Gastrocnemius medialis (tissue), 4 donors: ENCODE measurements at regions not wholly inside any gene's neighbourhood (a gene's known extent, or its start where the extent isn't known, plus 50 kb on each side); places are given as distances from the start of the nearest gene placed in this dataset.

ENCODE experiments used
- ATAC-seq, 2 donors: fragments of 150-250 bp; one replicate each; pipeline ENCODE4 v1.9.1; 2016
- DNase-seq, 2 donors: peaks; one replicate each; pipeline ENCODE4 v3.0.0-alpha.2; 2019
- H3K27ac ChIP-seq, 4 donors: fragments of 200-600 bp; sonication (generic); 1 replicate in 1 of 4; 2 replicates in 3 of 4; pipeline ENCODE4 v1.5.1; 2016 to 2018; ENCODE audit warnings: mild to moderate bottlenecking in 2 of 4, moderate library complexity in 1 of 4
- H3K27me3 ChIP-seq, 3 donors: fragments of 200-600 bp; sonication (generic) in 2 of 3; 1 replicate in 1 of 3; 2 replicates in 2 of 3; pipeline versions ENCODE4 v1.5.1 to v1.6.0; 2016 to 2019; ENCODE audit warnings: mild to moderate bottlenecking in 1 of 3, moderate library complexity in 1 of 3
- H3K36me3 ChIP-seq, 2 donors: fragments of 200-600 bp; sonication (generic) in 1 of 2; one replicate each; pipeline ENCODE4 v1.5.1; 2017 to 2018
- H3K4me1 ChIP-seq, 2 donors: fragments of 200-600 bp; sonication (generic) in 1 of 2; one replicate each; pipeline ENCODE4 v1.5.1; 2016 to 2017; ENCODE audit warnings: mild to moderate bottlenecking in 2 of 2
- H3K4me3 ChIP-seq, 4 donors: fragments of 200-600 bp; sonication (generic) in 3 of 4; 1 replicate in 1 of 4; 2 replicates in 3 of 4; pipeline ENCODE4 v1.5.1; 2016 to 2019; ENCODE audit warnings: mild to moderate bottlenecking in 2 of 4
- H3K9me3 ChIP-seq, 3 donors: fragments of 200-600 bp; sonication (generic) in 2 of 3; 1 replicate in 1 of 3; 2 replicates in 2 of 3; pipeline ENCODE4 v1.5.1; 2016 to 2019
- POLR2A ChIP-seq, 2 donors: fragments of 450-650 bp; IDR thresholded peaks; one replicate each; pipeline ENCODE4 v1.6.1; 2017; ENCODE audit warnings: antibody characterized with exemption in 2 of 2, mild to moderate bottlenecking in 2 of 2, moderate library complexity in 2 of 2
- in situ Hi-C, 4 donors: fragments of 200-750 bp; cut with MboI; loops; one replicate each; pipeline versions ENCODE4 v1.15.0 to v1.8.0; 2017; ENCODE audit warnings: low sequenced_read_pairs in 4 of 4
- intact Hi-C: fragments of 100-400 bp; cut with DNase I; formaldehyde crosslinking; loops from one replicate; pipeline ENCODE4 v1.15.1; 2023; ENCODE audit warnings: low total_unique reads
- TF ChIP-seq, protein P1 (sequence below), 5 experiments: fragments of 450-650 bp in 3 of 5; fragments of 200-600 bp in 2 of 5; sonication (generic) in 2 of 5; IDR thresholded peaks in 4 of 5; conservative IDR thresholded peaks in 1 of 5; 1 replicate in 4 of 5; 2 replicates in 1 of 5; pipeline ENCODE4 v1.5.1; 2016 to 2019; ENCODE audit warnings: antibody characterized with exemption in 5 of 5, mild to moderate bottlenecking in 3 of 5, moderate library complexity in 3 of 5

DNA sequence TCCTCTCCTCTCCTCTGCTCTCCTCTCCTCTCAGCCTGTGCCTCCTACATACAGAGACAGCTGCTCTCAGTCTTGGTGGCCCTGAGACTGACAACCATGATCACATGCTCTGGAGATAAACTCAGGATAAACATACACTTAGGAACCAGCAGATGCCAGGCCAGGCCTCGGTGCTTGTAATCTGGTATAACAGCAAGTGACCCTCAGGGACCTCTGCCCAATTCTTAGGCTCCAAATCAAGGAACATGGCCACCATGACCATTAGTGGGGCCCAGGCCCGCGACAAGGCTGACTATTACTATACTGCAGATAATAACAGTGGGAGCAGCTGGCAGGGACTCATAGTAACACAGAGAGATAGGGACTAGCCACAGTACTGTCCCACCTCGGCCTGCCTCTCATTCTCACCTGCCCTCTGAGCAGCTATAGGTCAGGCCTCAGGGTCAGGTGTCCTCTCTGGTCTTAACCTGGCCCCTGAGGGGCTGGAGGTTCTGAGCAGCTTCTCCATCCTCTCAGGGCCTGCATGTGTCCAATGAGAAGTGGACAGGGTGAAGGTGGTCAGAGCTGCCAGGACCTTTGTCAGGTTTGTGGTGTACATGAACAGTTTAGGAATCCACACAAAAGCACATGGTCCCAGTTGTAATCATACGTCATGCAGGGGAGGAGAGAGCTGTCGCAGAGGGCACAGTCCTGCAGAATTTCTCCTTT, 106.1 kb downstream of the GGTLC2 start:
- H3K27ac ChIP-seq: no peak overlapping the region
- ATAC-seq (no peak), DNase-seq (no peak)
- H3K36me3 ChIP-seq: no peaks in the 10 kb centered on the region
- in situ Hi-C loops (loop anchor here in 1 of 4 donors (10.0 kb wide), 1 partner anchor 56 kb away; no protein-coding TSS in a partner anchor), intact Hi-C loops (no loop called here)
- peaks cover 0 to 6% (median 0%) of the 10 kb centered on the region in 3 donors for H3K27me3 ChIP-seq
- H3K9me3 ChIP-seq: no peaks in the 10 kb centered on the region
- H3K4me1 ChIP-seq: no peaks in the 10 kb centered on the region
- TF ChIP-seq, protein P1, sequence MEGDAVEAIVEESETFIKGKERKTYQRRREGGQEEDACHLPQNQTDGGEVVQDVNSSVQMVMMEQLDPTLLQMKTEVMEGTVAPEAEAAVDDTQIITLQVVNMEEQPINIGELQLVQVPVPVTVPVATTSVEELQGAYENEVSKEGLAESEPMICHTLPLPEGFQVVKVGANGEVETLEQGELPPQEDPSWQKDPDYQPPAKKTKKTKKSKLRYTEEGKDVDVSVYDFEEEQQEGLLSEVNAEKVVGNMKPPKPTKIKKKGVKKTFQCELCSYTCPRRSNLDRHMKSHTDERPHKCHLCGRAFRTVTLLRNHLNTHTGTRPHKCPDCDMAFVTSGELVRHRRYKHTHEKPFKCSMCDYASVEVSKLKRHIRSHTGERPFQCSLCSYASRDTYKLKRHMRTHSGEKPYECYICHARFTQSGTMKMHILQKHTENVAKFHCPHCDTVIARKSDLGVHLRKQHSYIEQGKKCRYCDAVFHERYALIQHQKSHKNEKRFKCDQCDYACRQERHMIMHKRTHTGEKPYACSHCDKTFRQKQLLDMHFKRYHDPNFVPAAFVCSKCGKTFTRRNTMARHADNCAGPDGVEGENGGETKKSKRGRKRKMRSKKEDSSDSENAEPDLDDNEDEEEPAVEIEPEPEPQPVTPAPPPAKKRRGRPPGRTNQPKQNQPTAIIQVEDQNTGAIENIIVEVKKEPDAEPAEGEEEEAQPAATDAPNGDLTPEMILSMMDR (IDR thresholded peaks at IDR 0.05 in 4 of 5, conservative IDR thresholded peaks at IDR 0.05 in 1 of 5): no peak
- no peak for TF ChIP-seq POLR2A (IDR thresholded peaks at IDR 0.05)
- H3K4me3 ChIP-seq: no peak overlapping the region

DNA sequence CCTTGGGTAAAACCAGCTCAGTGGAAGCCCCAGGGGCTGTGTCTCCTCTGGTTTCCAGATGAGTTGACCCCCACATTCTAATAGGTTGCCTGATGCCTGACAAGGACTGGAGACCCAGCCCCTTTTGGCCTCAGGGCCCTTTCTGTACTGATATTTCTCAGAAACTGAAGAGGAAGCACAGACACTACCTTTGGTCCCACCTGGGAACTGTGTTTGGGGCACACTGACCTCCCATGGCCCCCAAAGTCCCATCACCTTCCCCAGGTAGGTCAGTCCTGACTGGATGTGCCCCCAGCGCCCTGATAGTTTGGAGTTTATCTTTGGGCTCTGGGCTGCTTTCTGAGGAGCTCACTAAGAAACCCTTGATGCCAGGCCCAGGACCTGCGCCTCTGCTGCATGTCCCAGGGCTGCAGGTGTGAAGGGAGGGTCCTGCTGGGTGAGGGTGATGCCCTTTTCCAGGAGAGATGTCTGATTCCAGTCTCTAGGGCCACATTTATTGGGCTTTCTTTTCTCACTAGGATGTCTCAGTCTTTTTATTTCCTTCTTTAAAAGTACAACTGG, 106.7 kb downstream of the GGTLC2 start:
- Histone ChIP-seq H3K4me1 (no peaks in the 10 kb centered on the region), H3K4me3 (no peak overlapping the region), H3K27ac (no peak overlapping the region), H3K27me3 (peaks cover 0 to 6% (median 0%) of the 10 kb centered on the region in 3 donors), H3K36me3 (no peaks in the 10 kb centered on the region), H3K9me3 (no peaks in the 10 kb centered on the region)
- ATAC-seq (no peak), DNase-seq (no peak)
- TF ChIP-seq, protein P1 (IDR thresholded peaks at IDR 0.05 in 4 of 5, conservative IDR thresholded peaks at IDR 0.05 in 1 of 5): no peak
- TF ChIP-seq POLR2A (IDR thresholded peaks at IDR 0.05): no peak
- in situ Hi-C loops: loop anchor here in 1 of 4 donors (10.0 kb wide), 1 partner anchor 56 kb away; no protein-coding TSS in a partner anchor
- intact Hi-C loops: no loop called here

DNA sequence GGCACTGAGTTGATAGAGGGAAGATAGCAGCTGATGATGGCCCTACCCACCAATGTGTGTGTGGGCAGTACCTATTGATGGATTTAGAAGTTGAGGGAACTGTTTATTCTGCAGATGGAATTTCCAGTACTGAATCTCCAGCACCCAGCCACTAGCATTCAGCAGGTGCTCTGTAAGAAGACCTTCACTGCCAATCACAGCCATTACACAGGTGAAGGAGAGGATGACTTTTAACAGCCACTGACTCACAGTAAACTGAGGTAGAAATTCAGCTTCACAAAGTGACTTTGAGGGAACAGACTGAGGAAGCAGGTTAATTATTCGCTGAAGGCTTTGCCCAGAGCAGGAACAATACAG, 107.8 kb downstream of the GGTLC2 start:
- H3K4me1 ChIP-seq: no peaks in the 10 kb centered on the region
- no peaks in the 10 kb centered on the region for H3K9me3 ChIP-seq
- DNase-seq (no peak), ATAC-seq (no peak)
- H3K27ac ChIP-seq: no peak overlapping the region
- in situ Hi-C loops: loop anchor here in 1 of 4 donors (10.0 kb wide), 1 partner anchor 57 kb away; no protein-coding TSS in a partner anchor
- no peak overlapping the region for H3K4me3 ChIP-seq
- no peaks in the 10 kb centered on the region for H3K36me3 ChIP-seq
- TF ChIP-seq, protein P1 (IDR thresholded peaks at IDR 0.05 in 4 of 5, conservative IDR thresholded peaks at IDR 0.05 in 1 of 5): no peak
- TF ChIP-seq POLR2A (IDR thresholded peaks at IDR 0.05): no peak
- peaks cover 0 to 6% (median 0%) of the 10 kb centered on the region in 3 donors for H3K27me3 ChIP-seq
- intact Hi-C loops: no loop called here

DNA sequence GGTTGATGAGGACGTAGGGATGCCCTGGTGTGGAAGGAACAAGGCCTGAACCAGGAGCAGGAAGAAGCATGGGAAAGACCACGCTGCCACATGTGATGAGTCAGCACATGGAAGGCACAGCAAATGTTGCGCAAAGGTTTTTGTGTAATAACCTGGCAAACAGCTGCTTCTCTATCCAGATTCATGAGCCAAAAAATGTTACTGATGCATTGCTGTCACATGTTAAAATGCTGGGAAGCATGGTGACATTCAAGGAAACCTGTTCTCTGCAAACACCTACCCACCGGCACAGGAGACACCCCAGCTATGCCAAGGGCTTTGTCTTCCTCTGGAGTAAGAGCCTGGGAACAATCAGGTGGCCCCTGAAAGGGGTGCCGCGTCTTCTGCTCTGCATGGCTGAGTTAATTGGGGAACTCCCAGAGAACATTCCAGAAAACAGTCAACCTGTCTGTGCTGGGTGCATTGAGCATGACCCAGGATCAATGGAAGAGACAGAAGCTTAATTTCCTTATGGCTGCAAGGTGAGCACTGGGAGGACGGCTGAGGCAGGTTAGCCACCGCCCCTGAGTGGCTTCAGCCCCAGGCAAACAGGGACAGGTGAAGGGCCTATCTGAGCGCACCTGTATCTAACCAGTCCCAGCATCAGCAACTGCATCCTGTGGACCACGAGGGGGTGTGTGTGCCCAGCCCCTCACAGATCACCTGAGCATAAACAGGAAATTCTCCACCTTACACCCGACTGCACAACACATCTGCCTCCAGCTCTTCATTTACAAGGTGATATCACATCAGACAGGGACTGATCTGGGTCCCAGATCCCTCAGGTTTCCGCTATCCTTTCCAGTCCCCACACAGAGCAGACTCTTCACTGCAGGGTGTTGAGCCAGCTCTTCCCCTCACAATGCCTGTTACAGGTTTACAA, 108.4 kb downstream of the GGTLC2 start:
- peak; percentile 15 to 44 for DNase-seq
- in situ Hi-C loops: loop anchor here in 1 of 4 donors (10.0 kb wide), 1 partner anchor 58 kb away; no protein-coding TSS in a partner anchor
- no peak for TF ChIP-seq POLR2A (IDR thresholded peaks at IDR 0.05)
- TF ChIP-seq, protein P1 (IDR thresholded peaks at IDR 0.05 in 4 of 5, conservative IDR thresholded peaks at IDR 0.05 in 1 of 5): no peak

More for the DNA sequence above, 108.4 kb downstream of the GGTLC2 start:
- no peak overlapping the region for H3K4me3 ChIP-seq
- H3K4me1 ChIP-seq: no peaks in the 10 kb centered on the region
- intact Hi-C loops: no loop called here
- peaks cover 0 to 6% (median 0%) of the 10 kb centered on the region in 3 donors for H3K27me3 ChIP-seq
- ATAC-seq: peak; percentile 39 to 41
- H3K27ac ChIP-seq: no peak overlapping the region
- no peaks in the 10 kb centered on the region for H3K9me3 ChIP-seq
- no peaks in the 10 kb centered on the region for H3K36me3 ChIP-seq
